Natural killer cell (primary cell): ENCODE measurements at regions not wholly inside any gene's neighbourhood (a gene's known extent, or its start where the extent isn't known, plus 50 kb on each side); places are given as distances from the start of the nearest gene placed in this dataset.

Experiments
- ATAC-seq, 3 donors: fragments of 150-1000 bp in 2 of 3; fragments of 200-7000 bp in 1 of 3; cut with Tn5 transposase; 1 replicate in 1 of 3; 2 replicates in 2 of 3; pipeline ENCODE4 v1.10.0; 2021; ENCODE audit warnings: mild to moderate bottlenecking in 2 of 3, moderate library complexity in 2 of 3
- DNase-seq, 2 donors: peaks; one replicate each; pipeline versions ENCODE4 v3.0.0 to v3.0.0-alpha.2; 2013 to 2021; ENCODE audit warnings: mixed read lengths in 1 of 2
- H3K27ac ChIP-seq: one replicate; pipeline ENCODE4 v1.5.1; 2013; ENCODE audit warnings: mild to moderate bottlenecking, low read length
- H3K27me3 ChIP-seq: one replicate; pipeline ENCODE4 v1.6.1; 2013; ENCODE audit warnings: low read length; ENCODE audit not compliant: control insufficient read depth, insufficient read depth
- H3K36me3 ChIP-seq: one replicate; pipeline ENCODE4 v1.6.1; 2013; ENCODE audit warnings: low read length; ENCODE audit not compliant: control insufficient read depth, insufficient read depth
- H3K4me1 ChIP-seq: one replicate; pipeline ENCODE4 v1.6.1; 2013; ENCODE audit warnings: low read length; ENCODE audit not compliant: control insufficient read depth, insufficient read depth
- H3K4me3 ChIP-seq: one replicate; pipeline ENCODE4 v1.5.1; 2013; ENCODE audit warnings: low read length
- H3K9me3 ChIP-seq: one replicate; pipeline ENCODE4 v1.6.1; 2013; ENCODE audit warnings: low read length; ENCODE audit not compliant: control insufficient read depth, insufficient read depth
- H3K27ac Mint-ChIP-seq, 2 donors: one replicate each; pipeline ENCODE4 v1.8.0; 2022; ENCODE audit warnings: mild to moderate bottlenecking in 2 of 2, mixed read lengths in 2 of 2, moderate library complexity in 1 of 2
- H3K27me3 Mint-ChIP-seq, 2 donors: one replicate each; pipeline ENCODE4 v1.8.0; 2022; ENCODE audit warnings: low read depth in 2 of 2, mixed read lengths in 2 of 2
- H3K36me3 Mint-ChIP-seq: one replicate; pipeline ENCODE4 v1.8.0; 2022; ENCODE audit warnings: mixed read lengths
- H3K4me1 Mint-ChIP-seq, 2 donors: one replicate each; pipeline ENCODE4 v1.8.0; 2022; ENCODE audit warnings: mixed read lengths in 2 of 2
- H3K4me3 Mint-ChIP-seq: one replicate; pipeline ENCODE4 v1.8.0; 2022; ENCODE audit warnings: mild to moderate bottlenecking, moderate library complexity, mixed read lengths
- H3K9me3 Mint-ChIP-seq, 2 donors: one replicate each; pipeline ENCODE4 v1.8.0; 2022; ENCODE audit warnings: mixed read lengths in 2 of 2
- WGBS: methylation state at CpG from one replicate; pipeline ENCODE4 v1.1.7; 2013; ENCODE audit warnings: missing lambda C conversion rate; ENCODE audit not compliant: insufficient coverage; 5-methylcytosine and 5-hydroxymethylcytosine counted together
- intact Hi-C: fragments of 100-400 bp; cut with micrococcal nuclease; formaldehyde crosslinking; loops from one replicate; pipeline ENCODE4 v1.14.2; 2022
- TF ChIP-seq, protein P1 (sequence below): fragments of 200-600 bp; IDR thresholded peaks from one replicate; pipeline ENCODE4 v1.8.0; 2022; ENCODE audit warnings: antibody characterized with exemption

DNA sequence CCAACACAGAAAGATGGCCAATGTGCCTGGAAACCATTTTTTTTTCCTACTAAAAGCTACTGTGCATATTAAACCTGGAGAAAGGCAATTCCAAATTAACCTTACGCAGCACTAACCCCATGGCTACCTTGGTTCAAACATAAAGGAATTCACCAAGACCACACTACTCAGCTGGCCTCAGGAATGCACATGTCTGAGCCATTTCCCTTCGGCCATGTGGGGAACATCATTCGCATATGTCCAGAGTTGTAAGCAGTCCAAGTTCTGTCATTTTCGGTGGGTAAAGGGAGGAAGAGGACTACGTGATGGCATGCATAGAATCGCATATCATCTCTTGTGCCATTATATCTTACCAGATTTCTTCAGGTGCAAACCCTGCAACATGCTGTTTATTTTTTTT is 175.4 kb downstream of the NTMT2 start:
- no peaks in the 10 kb centered on the region for H3K4me1 Mint-ChIP-seq
- TF ChIP-seq, protein P1, sequence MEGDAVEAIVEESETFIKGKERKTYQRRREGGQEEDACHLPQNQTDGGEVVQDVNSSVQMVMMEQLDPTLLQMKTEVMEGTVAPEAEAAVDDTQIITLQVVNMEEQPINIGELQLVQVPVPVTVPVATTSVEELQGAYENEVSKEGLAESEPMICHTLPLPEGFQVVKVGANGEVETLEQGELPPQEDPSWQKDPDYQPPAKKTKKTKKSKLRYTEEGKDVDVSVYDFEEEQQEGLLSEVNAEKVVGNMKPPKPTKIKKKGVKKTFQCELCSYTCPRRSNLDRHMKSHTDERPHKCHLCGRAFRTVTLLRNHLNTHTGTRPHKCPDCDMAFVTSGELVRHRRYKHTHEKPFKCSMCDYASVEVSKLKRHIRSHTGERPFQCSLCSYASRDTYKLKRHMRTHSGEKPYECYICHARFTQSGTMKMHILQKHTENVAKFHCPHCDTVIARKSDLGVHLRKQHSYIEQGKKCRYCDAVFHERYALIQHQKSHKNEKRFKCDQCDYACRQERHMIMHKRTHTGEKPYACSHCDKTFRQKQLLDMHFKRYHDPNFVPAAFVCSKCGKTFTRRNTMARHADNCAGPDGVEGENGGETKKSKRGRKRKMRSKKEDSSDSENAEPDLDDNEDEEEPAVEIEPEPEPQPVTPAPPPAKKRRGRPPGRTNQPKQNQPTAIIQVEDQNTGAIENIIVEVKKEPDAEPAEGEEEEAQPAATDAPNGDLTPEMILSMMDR = no peak
- no peak for DNase-seq
- intact Hi-C loops = no loop called here
- H3K9me3 Mint-ChIP-seq = no peaks in the 10 kb centered on the region
- H3K27me3 ChIP-seq = peaks cover 2% of the 10 kb centered on the region
- no peaks in the 10 kb centered on the region for H3K36me3 Mint-ChIP-seq
- WGBS = 87% methylated on average over 6 of the region's 6 CpGs
- H3K36me3 ChIP-seq = no peaks in the 10 kb centered on the region
- H3K4me1 ChIP-seq = no peaks in the 10 kb centered on the region
- no peaks in the 10 kb centered on the region for H3K9me3 ChIP-seq
- H3K4me3 ChIP-seq = no peak overlapping the region
- no peak overlapping the region for H3K4me3 Mint-ChIP-seq
- no peak for ATAC-seq
- peaks cover 7 to 8% of the 10 kb centered on the region in 2 donors for H3K27me3 Mint-ChIP-seq
- H3K27ac Mint-ChIP-seq = no peak overlapping the region
- H3K27ac ChIP-seq = no peak overlapping the region

DNA sequence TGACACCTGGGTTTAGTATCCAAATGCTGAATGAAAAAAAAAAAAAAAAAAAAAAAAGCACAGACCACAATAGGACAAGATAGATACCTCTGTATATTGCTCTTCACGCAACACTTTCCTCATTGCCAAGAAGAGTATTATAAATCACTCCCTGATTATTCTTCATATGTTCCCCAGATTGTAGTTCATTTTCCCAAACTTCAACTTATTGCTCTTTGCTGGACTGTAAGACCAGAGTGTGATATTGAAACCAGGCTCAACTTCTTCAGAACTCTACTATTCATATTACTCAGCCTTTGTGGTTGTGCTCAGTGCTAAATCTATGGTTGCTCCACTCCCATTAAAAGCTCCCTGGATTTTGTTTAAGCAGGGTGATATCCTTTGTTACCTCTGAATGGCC is 180.4 kb downstream of the NTMT2 start:
- Mint-ChIP-seq H3K36me3 (no peaks in the 10 kb centered on the region), H3K27ac (no peak overlapping the region), H3K4me3 (no peak overlapping the region), H3K9me3 (no peaks in the 10 kb centered on the region), H3K27me3 (peaks cover 7 to 29% of the 10 kb centered on the region in 2 donors), H3K4me1 (no peaks in the 10 kb centered on the region)
- Histone ChIP-seq H3K9me3 (no peaks in the 10 kb centered on the region), H3K4me3 (no peak overlapping the region), H3K27ac (no peak overlapping the region), H3K36me3 (no peaks in the 10 kb centered on the region), H3K4me1 (no peaks in the 10 kb centered on the region), H3K27me3 (peaks cover 4% of the 10 kb centered on the region)
- no peak for ATAC-seq
- 100% methylated on average over 1 of the region's 1 CpG for WGBS
- intact Hi-C loops = no loop called here
- no peak for DNase-seq
- TF ChIP-seq, protein P1 = no peak

DNA sequence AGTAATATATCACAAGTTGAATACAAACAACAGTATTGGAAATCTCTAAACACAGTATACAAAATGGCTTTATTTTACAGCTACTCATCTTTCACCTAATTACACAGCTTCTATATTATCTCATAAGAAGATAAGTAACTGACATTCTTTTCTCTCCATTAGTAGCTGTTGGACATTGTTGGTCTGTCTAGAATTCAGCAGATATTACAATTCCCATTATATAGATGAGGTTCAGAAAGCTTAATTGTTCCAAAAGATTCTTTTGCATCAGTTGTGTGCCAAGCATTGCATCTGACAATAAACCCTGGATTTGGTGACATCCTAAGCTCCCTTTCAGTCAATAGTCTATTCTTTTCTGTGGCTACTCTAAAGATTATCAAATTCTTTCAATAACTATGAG is 187.0 kb downstream of the NTMT2 start:
- Histone ChIP-seq H3K9me3 (no peaks in the 10 kb centered on the region), H3K36me3 (no peaks in the 10 kb centered on the region), H3K4me1 (no peaks in the 10 kb centered on the region), H3K27me3 (peaks cover 3% of the 10 kb centered on the region), H3K4me3 (no peak overlapping the region), H3K27ac (no peak overlapping the region)
- ATAC-seq (no peak), DNase-seq (no peak)
- Mint-ChIP-seq H3K4me3 (no peak overlapping the region), H3K27ac (no peak overlapping the region), H3K27me3 (peaks cover 4 to 13% of the 10 kb centered on the region in 2 donors), H3K4me1 (no peaks in the 10 kb centered on the region), H3K36me3 (no peaks in the 10 kb centered on the region), H3K9me3 (no peaks in the 10 kb centered on the region)
- intact Hi-C loops = no loop called here
- TF ChIP-seq, protein P1 = no peak

DNA sequence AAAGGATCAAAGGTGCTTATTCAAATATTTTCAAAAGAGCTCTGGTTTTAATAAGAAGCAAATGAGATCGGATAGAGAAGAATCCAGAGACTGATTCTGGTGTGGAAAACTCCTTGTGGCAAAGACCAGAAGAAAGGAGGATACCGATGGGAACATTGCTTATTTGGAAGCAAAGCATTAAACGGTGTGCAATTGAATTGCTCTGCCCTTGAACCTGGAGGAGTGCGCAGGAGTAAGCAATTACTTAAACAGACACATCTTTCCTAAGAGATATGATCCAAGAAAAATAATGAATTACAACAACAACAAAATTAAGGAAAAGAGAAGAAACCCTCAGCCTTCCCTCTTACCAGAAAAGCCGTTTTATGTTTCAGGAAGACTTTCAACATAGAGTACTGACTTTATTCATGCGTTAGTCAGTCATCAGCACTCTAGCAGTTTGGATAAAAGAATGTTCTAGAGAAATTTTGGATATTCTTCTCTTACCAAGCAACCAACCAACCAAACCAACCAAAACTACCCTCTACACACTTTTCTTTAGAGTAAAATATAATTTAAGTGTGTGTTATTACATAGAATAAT is 191.7 kb downstream of the NTMT2 start:
- no peaks in the 10 kb centered on the region for H3K36me3 ChIP-seq
- WGBS = 87% methylated on average over 4 of the region's 6 CpGs
- intact Hi-C loops = no loop called here
- no peaks in the 10 kb centered on the region for H3K27me3 ChIP-seq
- no peaks in the 10 kb centered on the region for H3K36me3 Mint-ChIP-seq
- no peak for ATAC-seq
- no peak overlapping the region for H3K4me3 ChIP-seq
- no peaks in the 10 kb centered on the region for H3K9me3 ChIP-seq
- H3K27me3 Mint-ChIP-seq = peaks cover 5 to 7% of the 10 kb centered on the region in 2 donors
- H3K4me1 Mint-ChIP-seq = no peaks in the 10 kb centered on the region
- no peak overlapping the region for H3K4me3 Mint-ChIP-seq
- H3K27ac Mint-ChIP-seq = no peak overlapping the region
- H3K27ac ChIP-seq = no peak overlapping the region
- H3K9me3 Mint-ChIP-seq = no peaks in the 10 kb centered on the region
- H3K4me1 ChIP-seq = no peaks in the 10 kb centered on the region
- TF ChIP-seq, protein P1 = no peak
- no peak for DNase-seq
